Esophagus muscularis mucosa (tissue), 4 donors: ENCODE measurements at regions not wholly inside any gene's neighbourhood (a gene's known extent, or its start where the extent isn't known, plus 50 kb on each side); places are given as distances from the start of the nearest gene placed in this dataset.

ENCODE experiments used
- DNase-seq: peaks from one replicate; pipeline ENCODE4 v3.0.0-alpha.2; 2017; ENCODE audit errors: extremely low spot score
- H3K27ac ChIP-seq, 4 donors: fragments of 200-600 bp; sonication (generic); replicated peaks in 1 of 4; 1 replicate in 3 of 4; 2 replicates in 1 of 4; pipeline ENCODE4 v1.5.1; 2016 to 2019; ENCODE audit warnings: mild to moderate bottlenecking in 1 of 4
- H3K27me3 ChIP-seq, 4 donors: fragments of 200-600 bp; sonication (generic); one replicate each; pipeline versions ENCODE4 v1.5.1 to v1.6.0; 2016 to 2019
- H3K36me3 ChIP-seq, 4 donors: fragments of 200-600 bp; sonication (generic); one replicate each; pipeline ENCODE4 v1.5.1; 2016 to 2019
- H3K4me1 ChIP-seq, 4 donors: fragments of 200-600 bp; sonication (generic); one replicate each; pipeline ENCODE4 v1.5.1; 2016 to 2019
- H3K4me3 ChIP-seq, 4 donors: fragments of 200-600 bp; sonication (generic); 1 replicate in 2 of 4; 2 replicates in 2 of 4; pipeline ENCODE4 v1.5.1; 2016 to 2019; ENCODE audit warnings: mild to moderate bottlenecking in 4 of 4, moderate library complexity in 1 of 4
- H3K9me3 ChIP-seq, 4 donors: fragments of 200-600 bp; sonication (generic); 1 replicate in 3 of 4; 2 replicates in 1 of 4; pipeline ENCODE4 v1.5.1; 2016 to 2019
- EP300 ChIP-seq: sonication (generic); formaldehyde crosslinking; IDR thresholded peaks from one replicate; pipeline ENCODE4 v1.6.1; 2017; ENCODE audit warnings: antibody characterized with exemption
- POLR2A ChIP-seq: fragments of 450-650 bp; IDR thresholded peaks from one replicate; pipeline ENCODE4 v1.6.1; 2017; ENCODE audit warnings: antibody characterized with exemption, moderate library complexity, mild to moderate bottlenecking, low read depth
- POLR2AphosphoS5 ChIP-seq, 2 donors: sonication (generic); formaldehyde crosslinking; IDR thresholded peaks; one replicate each; pipeline ENCODE4 v1.6.1; 2017; ENCODE audit warnings: antibody characterized with exemption in 2 of 2
- WGBS: methylation state at CpG from one replicate; pipeline ENCODE4 v1.1.5; 2018; 5-methylcytosine and 5-hydroxymethylcytosine counted together
- intact Hi-C: fragments of 100-400 bp; cut with DNase I; formaldehyde crosslinking; loops from one replicate; pipeline ENCODE4 v1.15.1; 2023
- TF ChIP-seq, protein P1 (sequence below), 3 experiments: fragments of 200-600 bp in 2 of 3; fragments of 450-650 bp in 1 of 3; sonication (generic) in 2 of 3; IDR thresholded peaks; one replicate each; pipeline ENCODE4 v1.5.1; 2017 to 2019; ENCODE audit warnings: antibody characterized with exemption in 3 of 3, mild to moderate bottlenecking in 2 of 3, moderate library complexity in 1 of 3

DNA sequence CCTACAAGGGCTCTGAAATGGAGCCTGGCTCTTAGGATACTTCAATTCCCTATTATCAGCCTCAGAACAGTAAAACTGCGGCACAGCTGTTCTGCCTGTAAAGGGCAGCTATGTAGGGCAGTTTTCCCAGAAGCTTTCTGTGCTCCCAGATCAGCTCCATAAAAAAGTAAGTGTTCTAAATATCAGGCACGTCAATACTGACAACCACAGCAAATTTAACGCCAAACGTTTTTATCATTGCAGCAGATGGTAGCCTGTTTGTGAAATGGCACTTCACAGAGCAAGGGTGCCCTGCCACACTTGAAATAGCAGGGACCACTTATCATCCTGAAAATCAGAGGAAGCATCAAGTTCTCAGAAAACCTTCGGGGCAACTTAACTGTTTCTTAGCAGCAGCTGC, 54.8 kb upstream of the PTHLH start:
- TF ChIP-seq EP300 = no peak
- no peak for TF ChIP-seq POLR2AphosphoS5 (IDR thresholded peaks at IDR 0.05)
- TF ChIP-seq POLR2A = no peak
- TF ChIP-seq, protein P1, sequence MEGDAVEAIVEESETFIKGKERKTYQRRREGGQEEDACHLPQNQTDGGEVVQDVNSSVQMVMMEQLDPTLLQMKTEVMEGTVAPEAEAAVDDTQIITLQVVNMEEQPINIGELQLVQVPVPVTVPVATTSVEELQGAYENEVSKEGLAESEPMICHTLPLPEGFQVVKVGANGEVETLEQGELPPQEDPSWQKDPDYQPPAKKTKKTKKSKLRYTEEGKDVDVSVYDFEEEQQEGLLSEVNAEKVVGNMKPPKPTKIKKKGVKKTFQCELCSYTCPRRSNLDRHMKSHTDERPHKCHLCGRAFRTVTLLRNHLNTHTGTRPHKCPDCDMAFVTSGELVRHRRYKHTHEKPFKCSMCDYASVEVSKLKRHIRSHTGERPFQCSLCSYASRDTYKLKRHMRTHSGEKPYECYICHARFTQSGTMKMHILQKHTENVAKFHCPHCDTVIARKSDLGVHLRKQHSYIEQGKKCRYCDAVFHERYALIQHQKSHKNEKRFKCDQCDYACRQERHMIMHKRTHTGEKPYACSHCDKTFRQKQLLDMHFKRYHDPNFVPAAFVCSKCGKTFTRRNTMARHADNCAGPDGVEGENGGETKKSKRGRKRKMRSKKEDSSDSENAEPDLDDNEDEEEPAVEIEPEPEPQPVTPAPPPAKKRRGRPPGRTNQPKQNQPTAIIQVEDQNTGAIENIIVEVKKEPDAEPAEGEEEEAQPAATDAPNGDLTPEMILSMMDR (IDR thresholded peaks at IDR 0.05) = no peak

GRCh38 chr12:28027947-28028724, 55.6 kb upstream of the PTHLH start:
- no peaks in the 10 kb centered on the region for H3K4me1 ChIP-seq
- WGBS = 89% methylated on average over 10 of the region's 11 CpGs
- H3K27me3 ChIP-seq = no peaks in the 10 kb centered on the region
- H3K9me3 ChIP-seq = no peaks in the 10 kb centered on the region
- H3K36me3 ChIP-seq = no peaks in the 10 kb centered on the region
- DNase-seq = no peak
- H3K27ac ChIP-seq = no peak overlapping the region
- TF ChIP-seq POLR2AphosphoS5 (IDR thresholded peaks at IDR 0.05) (no peak), POLR2A (no peak), EP300 (no peak)
- TF ChIP-seq, protein P1 (IDR thresholded peaks at IDR 0.05) = no peak
- no peak overlapping the region for H3K4me3 ChIP-seq
- intact Hi-C loops = no loop called here

More for the DNA sequence above, 54.8 kb upstream of the PTHLH start:
- H3K36me3 ChIP-seq = no peaks in the 10 kb centered on the region
- intact Hi-C loops = no loop called here
- H3K27me3 ChIP-seq = no peaks in the 10 kb centered on the region
- H3K27ac ChIP-seq = no peak overlapping the region
- no peaks in the 10 kb centered on the region for H3K4me1 ChIP-seq
- H3K9me3 ChIP-seq = no peaks in the 10 kb centered on the region
- no peak overlapping the region for H3K4me3 ChIP-seq
- no peak for DNase-seq
- 24% methylated on average over 5 of the region's 5 CpGs for WGBS

- no peaks in the 10 kb centered on the region for H3K36me3 ChIP-seq
- intact Hi-C loops = no loop called here
- TF ChIP-seq POLR2A (no peak), EP300 (no peak), POLR2AphosphoS5 (IDR thresholded peaks at IDR 0.05) (no peak)
- TF ChIP-seq, protein P1 (IDR thresholded peaks at IDR 0.05) = no peak
- H3K4me3 ChIP-seq = no peak overlapping the region
- no peaks in the 10 kb centered on the region for H3K4me1 ChIP-seq
- WGBS = 73% methylated on average over 4 of the region's 4 CpGs
- no peak overlapping the region for H3K27ac ChIP-seq
- no peaks in the 10 kb centered on the region for H3K27me3 ChIP-seq
- DNase-seq = no peak
- no peaks in the 10 kb centered on the region for H3K9me3 ChIP-seq
These were observed 60.4 kb upstream of the PTHLH start for GRCh38 chr12:28032811-28033537.

GRCh38 chr12:28033538-28033915, 61.0 kb upstream of the PTHLH start:
- no peaks in the 10 kb centered on the region for H3K9me3 ChIP-seq
- TF ChIP-seq POLR2A (no peak), POLR2AphosphoS5 (IDR thresholded peaks at IDR 0.05) (no peak), EP300 (no peak)
- TF ChIP-seq, protein P1 (IDR thresholded peaks at IDR 0.05) = no peak
- intact Hi-C loops = no loop called here
- H3K27ac ChIP-seq = no peak overlapping the region
- no peaks in the 10 kb centered on the region for H3K27me3 ChIP-seq
- WGBS = 91% methylated on average over 2 of the region's 2 CpGs
- H3K36me3 ChIP-seq = no peaks in the 10 kb centered on the region
- no peak for DNase-seq
- H3K4me3 ChIP-seq = no peak overlapping the region
- H3K4me1 ChIP-seq = no peaks in the 10 kb centered on the region
